ENCODE measurements at regions not wholly inside any gene's neighbourhood (a gene's known extent, or its start where the extent isn't known, plus 50 kb on each side); places are given as distances from the start of the nearest gene placed in this dataset.
"Not testable (repeated sequence)": the region's sequence is repeated elsewhere in the genome, so short reads cannot be mapped to it uniquely, and the experiment has no call there.

- Histone ChIP-seq H3K4me1 (no peaks in the 10 kb centered on the region), H3K27me3 (no peaks in the 10 kb centered on the region)
- no peak for TF ChIP-seq CTCF (IDR thresholded peaks at IDR 0.05)
Observed at GRCh38 chr10:100634034-100634433, 98.3 kb downstream of the HIF1AN start.

GRCh38 chr10:100636848-100637553 is 101.3 kb downstream of the HIF1AN start:
- Histone ChIP-seq H3K27ac (no peak overlapping the region), H3K36me3 (no peaks in the 10 kb centered on the region), H3K27me3 (peaks cover 0 to 3% of the 10 kb centered on the region in 2 donors), H3K9me3 (no peaks in the 10 kb centered on the region), H3K4me3 (no peak overlapping the region), H3K4me1 (no peaks in the 10 kb centered on the region)
- TF ChIP-seq CTCF (IDR thresholded peaks at IDR 0.05): no peak
- no peak for DNase-seq (ENCODE audit: low spot score)

More at GRCh38 chr10:100634034-100634433, 98.3 kb downstream of the HIF1AN start:
- H3K27ac ChIP-seq: no peak overlapping the region
- H3K9me3 ChIP-seq: no peaks in the 10 kb centered on the region
- H3K36me3 ChIP-seq: no peaks in the 10 kb centered on the region
- no peak overlapping the region for H3K4me3 ChIP-seq
- no peak for DNase-seq (ENCODE audit: low spot score)

GRCh38 chr10:100637785-100638184 is 102.0 kb downstream of the HIF1AN start:
- Histone ChIP-seq H3K4me3 (no peak overlapping the region), H3K4me1 (no peaks in the 10 kb centered on the region), H3K36me3 (no peaks in the 10 kb centered on the region), H3K27ac (no peak overlapping the region), H3K9me3 (no peaks in the 10 kb centered on the region), H3K27me3 (peaks cover 0 to 3% of the 10 kb centered on the region in 2 donors)
- DNase-seq (ENCODE audit: low spot score): no peak
- no peak for TF ChIP-seq CTCF (IDR thresholded peaks at IDR 0.05)

GRCh38 chr10:100638969-100639368 is 103.2 kb downstream of the HIF1AN start:
- H3K36me3 ChIP-seq; H3K4me3 ChIP-seq; H3K27me3 ChIP-seq; H3K9me3 ChIP-seq; H3K27ac ChIP-seq; DNase-seq (ENCODE audit: low spot score); H3K4me1 ChIP-seq: not testable (repeated sequence)

GRCh38 chr10:100642295-100642994 is 102.9 kb upstream of the PAX2 start:
- no peak for TF ChIP-seq CTCF (IDR thresholded peaks at IDR 0.05)
- H3K27me3 ChIP-seq: peaks cover 0 to 3% of the 10 kb centered on the region in 2 donors
- no peak overlapping the region for H3K27ac ChIP-seq
- no peaks in the 10 kb centered on the region for H3K36me3 ChIP-seq
- no peak for DNase-seq (ENCODE audit: low spot score)
- no peaks in the 10 kb centered on the region for H3K9me3 ChIP-seq
- H3K4me1 ChIP-seq: no peaks in the 10 kb centered on the region
- H3K4me3 ChIP-seq: no peak overlapping the region

- H3K36me3 ChIP-seq: no peaks in the 10 kb centered on the region
- peaks cover 0 to 3% of the 10 kb centered on the region in 2 donors for H3K27me3 ChIP-seq
- H3K4me3 ChIP-seq: no peak overlapping the region
- DNase-seq (ENCODE audit: low spot score): no peak
- H3K9me3 ChIP-seq: no peaks in the 10 kb centered on the region
- no peak for TF ChIP-seq CTCF (IDR thresholded peaks at IDR 0.05)
- H3K27ac ChIP-seq: no peak overlapping the region
- no peaks in the 10 kb centered on the region for H3K4me1 ChIP-seq
Observed at GRCh38 chr10:100645091-100645490, 100.3 kb upstream of the PAX2 start.
